Spleen (tissue), 11 donors: ENCODE measurements at regions not wholly inside any gene's neighbourhood (a gene's known extent, or its start where the extent isn't known, plus 50 kb on each side); places are given as distances from the start of the nearest gene placed in this dataset.

Experiments used
- DNase-seq: peaks from one replicate; pipeline ENCODE4 v3.0.0-alpha.2; 2020
- H3K27ac ChIP-seq, 8 donors: fragments of 200-600 bp; sonication (generic) in 7 of 8; 1 replicate in 4 of 8; 2 replicates in 4 of 8; pipeline versions ENCODE4 v1.5.0 to v1.8.0; 2016 to 2021; ENCODE audit warnings: inconsistent platforms in 4 of 8, mild to moderate bottlenecking in 4 of 8, moderate library complexity in 1 of 8
- H3K27me3 ChIP-seq, 7 donors: fragments of 200-600 bp; sonication (generic) in 6 of 7; replicated peaks in 1 of 7; 1 replicate in 4 of 7; 2 replicates in 3 of 7; pipeline versions ENCODE4 v1.5.0 to v1.8.0; 2016 to 2021; ENCODE audit warnings: inconsistent platforms in 3 of 7, mild to moderate bottlenecking in 1 of 7
- H3K36me3 ChIP-seq, 6 donors: fragments of 200-600 bp; sonication (generic) in 5 of 6; 1 replicate in 4 of 6; 2 replicates in 2 of 6; pipeline versions ENCODE4 v1.5.0 to v1.8.0; 2016 to 2021; ENCODE audit warnings: inconsistent platforms in 2 of 6
- H3K4me1 ChIP-seq, 6 donors: fragments of 200-600 bp; sonication (generic) in 5 of 6; 1 replicate in 3 of 6; 2 replicates in 3 of 6; pipeline versions ENCODE4 v1.5.0 to v1.8.0; 2016 to 2021; ENCODE audit warnings: inconsistent platforms in 3 of 6
- H3K4me3 ChIP-seq, 8 donors: fragments of 200-600 bp; sonication (generic) in 7 of 8; 1 replicate in 4 of 8; 2 replicates in 4 of 8; pipeline versions ENCODE4 v1.5.0 to v1.8.0; 2016 to 2021; ENCODE audit warnings: inconsistent platforms in 4 of 8, mild to moderate bottlenecking in 4 of 8, moderate library complexity in 2 of 8
- H3K9me3 ChIP-seq, 8 donors: fragments of 200-600 bp; sonication (generic) in 7 of 8; 1 replicate in 4 of 8; 2 replicates in 4 of 8; pipeline versions ENCODE4 v1.5.0 to v1.8.0; 2016 to 2021; ENCODE audit warnings: inconsistent platforms in 4 of 8
- POLR2A ChIP-seq, 3 donors: fragments of 450-650 bp; IDR thresholded peaks; one replicate each; pipeline ENCODE4 v1.5.1; 2017; ENCODE audit warnings: antibody characterized with exemption in 3 of 3, mild to moderate bottlenecking in 1 of 3
- POLR2AphosphoS5 ChIP-seq, 3 donors: sonication (generic); formaldehyde crosslinking; IDR thresholded peaks; one replicate each; pipeline ENCODE4 v1.5.1; 2017; ENCODE audit warnings: antibody characterized with exemption in 3 of 3
- WGBS, 5 donors: extraction: QIAGEN DNeasy Blood & Tissue Kit in 3 of 5; methylation state at CpG; one replicate each; pipeline versions ENCODE4 v1.1.5 to v1.1.7; 2013 to 2018; 5-methylcytosine and 5-hydroxymethylcytosine counted together
- intact Hi-C: fragments of 100-400 bp; cut with DNase I; formaldehyde crosslinking; loops from one replicate; pipeline ENCODE4 v1.15.0; 2023; ENCODE audit warnings: low total_unique reads
- TF ChIP-seq, protein P1 (sequence below), 11 experiments: fragments of 200-600 bp in 7 of 11; fragments of 450-650 bp in 4 of 11; sonication (generic) in 4 of 11; IDR thresholded peaks in 8 of 11; conservative IDR thresholded peaks in 3 of 11; 1 replicate in 7 of 11; 2 replicates in 4 of 11; pipeline versions ENCODE4 v1.4.0 to v1.8.0; 2016 to 2021; ENCODE audit warnings: antibody characterized with exemption in 11 of 11, inconsistent platforms in 4 of 11, mild to moderate bottlenecking in 1 of 11
- donor health status: healthy with polysubstance abuse.
- donor health status: DM: no; HTN: no; CAD: no; lungs with moderate emphysema.
- donor health status: DM: no; HTN: no; CAD: no.
- donor health status: Bipolar disorder and iron deficiency.
- donor health status: healthy.
- donor health status: DM: no; HTN: no; CAD: no.
- donor health status: DM: yes; HTN: yes; CAD: no.

- H3K27me3 ChIP-seq = no peaks in the 10 kb centered on the region
- intact Hi-C loops = no loop called here
- no peaks in the 10 kb centered on the region for H3K4me1 ChIP-seq
- H3K4me3 ChIP-seq = no peak overlapping the region
- no peaks in the 10 kb centered on the region for H3K9me3 ChIP-seq
- WGBS, 5 donors = 56 to 70% (median 64%) methylated on average over 5 of the region's 5 CpGs
- H3K36me3 ChIP-seq = no peaks in the 10 kb centered on the region
- DNase-seq = no peak
- TF ChIP-seq POLR2A (IDR thresholded peaks at IDR 0.05) (no peak), POLR2AphosphoS5 (IDR thresholded peaks at IDR 0.05) (no peak)
- TF ChIP-seq, protein P1, sequence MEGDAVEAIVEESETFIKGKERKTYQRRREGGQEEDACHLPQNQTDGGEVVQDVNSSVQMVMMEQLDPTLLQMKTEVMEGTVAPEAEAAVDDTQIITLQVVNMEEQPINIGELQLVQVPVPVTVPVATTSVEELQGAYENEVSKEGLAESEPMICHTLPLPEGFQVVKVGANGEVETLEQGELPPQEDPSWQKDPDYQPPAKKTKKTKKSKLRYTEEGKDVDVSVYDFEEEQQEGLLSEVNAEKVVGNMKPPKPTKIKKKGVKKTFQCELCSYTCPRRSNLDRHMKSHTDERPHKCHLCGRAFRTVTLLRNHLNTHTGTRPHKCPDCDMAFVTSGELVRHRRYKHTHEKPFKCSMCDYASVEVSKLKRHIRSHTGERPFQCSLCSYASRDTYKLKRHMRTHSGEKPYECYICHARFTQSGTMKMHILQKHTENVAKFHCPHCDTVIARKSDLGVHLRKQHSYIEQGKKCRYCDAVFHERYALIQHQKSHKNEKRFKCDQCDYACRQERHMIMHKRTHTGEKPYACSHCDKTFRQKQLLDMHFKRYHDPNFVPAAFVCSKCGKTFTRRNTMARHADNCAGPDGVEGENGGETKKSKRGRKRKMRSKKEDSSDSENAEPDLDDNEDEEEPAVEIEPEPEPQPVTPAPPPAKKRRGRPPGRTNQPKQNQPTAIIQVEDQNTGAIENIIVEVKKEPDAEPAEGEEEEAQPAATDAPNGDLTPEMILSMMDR (IDR thresholded peaks at IDR 0.05 in 8 of 11, conservative IDR thresholded peaks at IDR 0.05 in 3 of 11) = no peak
- no peak overlapping the region for H3K27ac ChIP-seq
Observed at GRCh38 chr20:10978713-10979112, 304.9 kb upstream of the JAG1 start.

DNA sequence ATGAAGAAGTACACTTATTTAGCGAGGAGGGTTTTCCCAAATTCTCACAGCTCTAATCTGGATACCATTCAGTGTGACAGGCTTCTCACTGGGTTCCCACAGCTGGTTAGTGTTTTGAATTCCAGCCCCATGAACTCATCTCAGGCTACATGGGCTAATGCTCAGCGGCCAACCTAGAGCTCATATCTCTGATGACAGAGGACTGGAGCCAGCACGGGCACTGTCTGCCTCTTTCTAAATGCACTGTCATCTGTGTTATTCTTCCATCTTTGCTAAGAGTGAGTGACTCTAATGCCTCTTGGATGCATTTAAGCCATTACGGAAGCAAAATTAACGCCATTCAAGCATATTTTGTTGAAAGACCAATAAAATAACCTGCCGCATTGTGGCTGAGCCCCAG is 308.9 kb upstream of the JAG1 start:
- Histone ChIP-seq H3K4me3 (no peak overlapping the region), H3K27ac (peak overlapping the region in 2 of 8 donors; percentile 13 to 31)
- WGBS, 5 donors = 75 to 85% (median 81%) methylated on average over 6 of the region's 6 CpGs

GRCh38 chr20:10984294-10984693 is 310.5 kb upstream of the JAG1 start:
- intact Hi-C loops = no loop called here
- no peak for DNase-seq
- Histone ChIP-seq H3K4me3 (no peak overlapping the region), H3K27ac (no peak overlapping the region), H3K9me3 (no peaks in the 10 kb centered on the region), H3K4me1 (no peaks in the 10 kb centered on the region), H3K27me3 (no peaks in the 10 kb centered on the region), H3K36me3 (no peaks in the 10 kb centered on the region)
- TF ChIP-seq, protein P1 (IDR thresholded peaks at IDR 0.05 in 8 of 11, conservative IDR thresholded peaks at IDR 0.05 in 3 of 11) = no peak
- TF ChIP-seq POLR2A (IDR thresholded peaks at IDR 0.05) (no peak), POLR2AphosphoS5 (IDR thresholded peaks at IDR 0.05) (no peak)
- WGBS, 5 donors = 91 to 100% (median 98%) methylated on average over 2 to 4 of the region's 4 CpGs

More for the DNA sequence above, 308.9 kb upstream of the JAG1 start:
- Histone ChIP-seq H3K4me1 (no peaks in the 10 kb centered on the region), H3K27me3 (no peaks in the 10 kb centered on the region), H3K36me3 (no peaks in the 10 kb centered on the region), H3K9me3 (no peaks in the 10 kb centered on the region)
- TF ChIP-seq, protein P1 (IDR thresholded peaks at IDR 0.05 in 8 of 11, conservative IDR thresholded peaks at IDR 0.05 in 3 of 11) = no peak
- TF ChIP-seq POLR2A (IDR thresholded peaks at IDR 0.05) (no peak), POLR2AphosphoS5 (IDR thresholded peaks at IDR 0.05) (no peak)
- DNase-seq = no peak
- intact Hi-C loops = no loop called here

- H3K36me3 ChIP-seq = no peaks in the 10 kb centered on the region
- WGBS, 5 donors = 43 to 51% (median 47%) methylated on average over 6 of the region's 6 CpGs
- DNase-seq = no peak
- H3K9me3 ChIP-seq = no peaks in the 10 kb centered on the region
- no peaks in the 10 kb centered on the region for H3K27me3 ChIP-seq
- no peak overlapping the region for H3K4me3 ChIP-seq
- intact Hi-C loops = no loop called here
- no peak overlapping the region for H3K27ac ChIP-seq
- TF ChIP-seq, protein P1 (IDR thresholded peaks at IDR 0.05 in 8 of 11, conservative IDR thresholded peaks at IDR 0.05 in 3 of 11) = no peak
- TF ChIP-seq POLR2A (IDR thresholded peaks at IDR 0.05) (no peak), POLR2AphosphoS5 (IDR thresholded peaks at IDR 0.05) (no peak)
- H3K4me1 ChIP-seq = no peaks in the 10 kb centered on the region
Observed at GRCh38 chr20:10984913-10985312, 311.1 kb upstream of the JAG1 start.
